ENCODE measurements at regions not wholly inside any gene's neighbourhood (a gene's known extent, or its start where the extent isn't known, plus 50 kb on each side); places are given as distances from the start of the nearest gene placed in this dataset.

- no peaks in the 10 kb centered on the region for H3K9me3 ChIP-seq
- no peak overlapping the region for H3K4me3 ChIP-seq
- no peaks in the 10 kb centered on the region for H3K4me1 ChIP-seq
- DNase-seq = no peak
- WGBS, 2 donors = 58 to 68% methylated on average over 12 of the region's 12 CpGs
- intact Hi-C loops (cut with DNase I; ENCODE audit: low total_unique reads) = no loop called here
- TF ChIP-seq CTCF (IDR thresholded peaks at IDR 0.05) = no peak
- H3K27ac ChIP-seq = no peak overlapping the region
- H3K27me3 ChIP-seq = no peaks in the 10 kb centered on the region
- H3K36me3 ChIP-seq (ENCODE audit: low read depth, missing control alignments) = no peaks in the 10 kb centered on the region
Observed at GRCh38 chr13:21998279-21998990, 327.6 kb downstream of the FGF9 start.

- Histone ChIP-seq H3K36me3 (ENCODE audit: low read depth, missing control alignments) (no peaks in the 10 kb centered on the region), H3K9me3 (no peaks in the 10 kb centered on the region), H3K4me1 (no peaks in the 10 kb centered on the region), H3K4me3 (no peak overlapping the region), H3K27me3 (no peaks in the 10 kb centered on the region), H3K27ac (no peak overlapping the region)
- DNase-seq = no peak
- no peak for TF ChIP-seq CTCF (IDR thresholded peaks at IDR 0.05)
- TF ChIP-seq POLR2A (IDR thresholded peaks at IDR 0.05) = no peak
- intact Hi-C loops (cut with DNase I; ENCODE audit: low total_unique reads) = no loop called here
- 68 to 91% methylated on average over 6 of the region's 6 CpGs for WGBS, 2 donors
Observed at GRCh38 chr13:21999666-22000065, 328.8 kb downstream of the FGF9 start.

DNA sequence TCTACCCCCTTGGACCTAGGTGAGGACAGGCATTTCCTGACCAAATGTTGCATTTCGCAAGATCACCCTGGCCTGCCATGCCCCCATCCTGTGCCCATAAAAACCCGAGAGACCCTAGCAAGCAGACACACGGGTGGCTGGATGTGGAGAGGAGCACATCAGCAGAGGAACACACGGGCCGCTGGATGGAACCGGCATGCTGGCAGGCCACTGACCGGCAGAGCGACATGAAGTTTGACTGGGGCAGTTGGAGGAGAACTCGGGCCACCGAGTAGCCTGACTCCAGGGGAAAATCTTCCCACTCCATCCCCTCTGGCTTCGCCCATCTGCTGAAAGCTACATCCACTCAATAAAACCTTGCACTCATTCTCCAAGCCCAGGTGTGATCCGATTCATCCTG lies 329.3 kb downstream of the FGF9 start:
- WGBS, 2 donors = 88 to 95% methylated on average over 10 to 12 of the region's 12 CpGs
- Histone ChIP-seq H3K4me1 (no peaks in the 10 kb centered on the region), H3K36me3 (ENCODE audit: low read depth, missing control alignments) (no peaks in the 10 kb centered on the region), H3K27ac (no peak overlapping the region), H3K27me3 (no peaks in the 10 kb centered on the region), H3K4me3 (no peak overlapping the region), H3K9me3 (no peaks in the 10 kb centered on the region)
- TF ChIP-seq POLR2A (IDR thresholded peaks at IDR 0.05) (no peak), CTCF (IDR thresholded peaks at IDR 0.05) (no peak)
- no peak for DNase-seq
- intact Hi-C loops (cut with DNase I; ENCODE audit: low total_unique reads) = no loop called here

DNA sequence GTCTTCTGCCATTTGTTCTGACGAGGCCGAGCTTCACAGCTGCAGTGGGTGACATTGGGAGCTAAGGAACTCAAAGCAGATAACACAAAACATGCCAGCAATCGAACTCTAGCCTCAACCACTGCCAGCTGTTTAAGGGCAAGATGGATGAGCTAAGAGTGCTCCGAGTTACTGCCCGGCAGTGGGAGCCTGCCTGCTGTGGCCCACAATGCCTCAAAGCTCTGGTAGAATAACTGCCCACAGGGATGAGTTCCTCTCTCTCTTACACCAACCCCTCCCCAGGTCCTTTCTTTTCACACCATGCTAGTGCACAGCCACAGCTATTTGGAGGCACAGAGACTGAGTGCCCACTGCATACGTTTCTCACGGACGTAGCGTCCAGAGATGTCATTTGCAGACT lies 330.5 kb downstream of the FGF9 start:
- H3K4me3 ChIP-seq = no peak overlapping the region
- H3K36me3 ChIP-seq (ENCODE audit: low read depth, missing control alignments) = no peaks in the 10 kb centered on the region
- intact Hi-C loops (cut with DNase I; ENCODE audit: low total_unique reads) = no loop called here
- DNase-seq = no peak
- 92 to 96% methylated on average over 9 of the region's 9 CpGs for WGBS, 2 donors
- H3K27me3 ChIP-seq = no peaks in the 10 kb centered on the region
- no peaks in the 10 kb centered on the region for H3K9me3 ChIP-seq
- TF ChIP-seq POLR2A (IDR thresholded peaks at IDR 0.05) (no peak), CTCF (IDR thresholded peaks at IDR 0.05) (no peak)
- H3K4me1 ChIP-seq = no peaks in the 10 kb centered on the region
- H3K27ac ChIP-seq = no peak overlapping the region

DNA sequence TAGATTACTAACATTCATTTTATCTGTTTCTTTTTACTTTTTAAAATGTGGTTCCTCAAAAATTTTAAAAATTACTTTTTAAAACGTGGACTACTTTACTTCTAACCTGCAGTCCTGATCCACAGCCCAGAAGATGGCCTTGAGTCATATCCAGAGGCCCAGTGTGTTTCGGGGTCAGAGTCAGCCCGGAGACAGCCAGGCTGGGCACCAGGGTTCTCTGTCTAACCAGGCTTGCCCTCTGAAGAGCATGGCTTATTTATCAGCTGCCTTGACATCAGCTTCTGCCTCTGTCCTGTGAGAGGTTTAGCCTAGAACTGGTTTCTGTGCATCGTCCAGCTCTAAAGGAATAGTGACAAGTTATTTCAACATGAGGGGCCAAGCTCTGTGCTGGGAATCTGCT lies 332.0 kb downstream of the FGF9 start:
- no peaks in the 10 kb centered on the region for H3K36me3 ChIP-seq (ENCODE audit: low read depth, missing control alignments)
- 50 to 59% methylated on average over 3 to 4 of the region's 4 CpGs for WGBS, 2 donors
- DNase-seq = no peak
- H3K27ac ChIP-seq = no peak overlapping the region
- no peaks in the 10 kb centered on the region for H3K27me3 ChIP-seq
- H3K9me3 ChIP-seq = no peaks in the 10 kb centered on the region
- TF ChIP-seq POLR2A (IDR thresholded peaks at IDR 0.05) (no peak), CTCF (IDR thresholded peaks at IDR 0.05) (no peak)
- H3K4me1 ChIP-seq = no peaks in the 10 kb centered on the region
- no peak overlapping the region for H3K4me3 ChIP-seq
- intact Hi-C loops (cut with DNase I; ENCODE audit: low total_unique reads) = no loop called here

Measured in testis (tissue), 2 donors.